Neural cell (in vitro differentiated cells): ENCODE measurements at regions not wholly inside any gene's neighbourhood (a gene's known extent, or its start where the extent isn't known, plus 50 kb on each side); places are given as distances from the start of the nearest gene placed in this dataset.

Source experiments
- H2AFZ ChIP-seq: fragments of 200-600, 300-800 bp; sonication (generic), shearing (Covaris generic); 2 replicates; pipeline ENCODE4 v1.6.0; 2014; ENCODE audit warnings: low read depth, mild to moderate bottlenecking, antibody characterized with exemption, low read length, moderate library complexity
- H3F3A ChIP-seq: fragments of 200-600 bp; shearing (Covaris generic); 2 replicates; pipeline ENCODE4 v1.6.1; 2016; ENCODE audit warnings: mild to moderate bottlenecking, moderate library complexity, mixed read lengths, antibody characterized with exemption, low read length; ENCODE audit not compliant: insufficient read depth, poor library complexity, severe bottlenecking
- H3K27ac ChIP-seq: fragments of 200-600, 300-800 bp; sonication (generic), shearing (Covaris generic); 2 replicates; pipeline ENCODE4 v1.5.1; 2014; ENCODE audit warnings: mild to moderate bottlenecking, low read length, moderate library complexity
- H3K27me3 ChIP-seq: fragments of 300-800, 200-600 bp; sonication (generic), shearing (Covaris generic); 2 replicates; pipeline ENCODE4 v1.6.0; 2014; ENCODE audit warnings: mild to moderate bottlenecking, low read depth, low read length, moderate library complexity; ENCODE audit not compliant: insufficient read depth
- H3K36me3 ChIP-seq: fragments of 300-800, 200-600 bp; sonication (generic), shearing (Covaris generic); 2 replicates; pipeline ENCODE4 v1.5.1; 2014; ENCODE audit warnings: mild to moderate bottlenecking, antibody characterized with exemption, low read length, moderate library complexity; ENCODE audit not compliant: insufficient read depth
- H3K4me2 ChIP-seq: fragments of 300-800, 200-600 bp; sonication (generic), shearing (Covaris generic); 2 replicates; pipeline ENCODE4 v1.6.0; 2014; ENCODE audit warnings: mild to moderate bottlenecking, low read length
- H3K4me3 ChIP-seq: fragments of 300-800, 200-600 bp; sonication (generic), shearing (Covaris generic); 2 replicates; pipeline ENCODE4 v1.5.1; 2014; ENCODE audit warnings: mild to moderate bottlenecking, low read length, moderate library complexity
- H3K79me2 ChIP-seq: fragments of 200-600 bp; shearing (Covaris generic); replicated peaks from 2 replicates; pipeline ENCODE4 v1.6.0; 2014; ENCODE audit warnings: mild to moderate bottlenecking, low read length, moderate library complexity; ENCODE audit not compliant: insufficient read depth
- H3K9ac ChIP-seq: fragments of 300-800, 200-600 bp; sonication (generic), shearing (Covaris generic); 2 replicates; pipeline ENCODE4 v1.6.1; 2016; ENCODE audit warnings: mild to moderate bottlenecking, low read length, mixed read lengths
- H3K9me2 ChIP-seq: fragments of 200-600 bp; shearing (Covaris generic); 2 replicates; pipeline ENCODE4 v1.6.1; 2016; ENCODE audit warnings: mild to moderate bottlenecking, low read length, mixed read lengths; ENCODE audit not compliant: insufficient read depth
- H3K9me3 ChIP-seq: fragments of 200-600, 300-800 bp; sonication (generic), shearing (Covaris generic); 2 replicates; pipeline ENCODE4 v1.6.1; 2016; ENCODE audit warnings: mild to moderate bottlenecking, mixed run types, low read length, moderate library complexity, mixed read lengths
- H4K20me1 ChIP-seq: fragments of 200-600 bp; shearing (Covaris generic); 2 replicates; pipeline ENCODE4 v1.6.1; 2016; ENCODE audit warnings: mild to moderate bottlenecking, mixed run types; ENCODE audit not compliant: insufficient read depth
- CTCF ChIP-seq: fragments of 450-650 bp; IDR thresholded peaks from 2 replicates; pipeline ENCODE4 v1.5.1; 2014; ENCODE audit warnings: antibody characterized with exemption, mild to moderate bottlenecking, moderate library complexity; ENCODE audit not compliant: poor library complexity, severe bottlenecking
- EP300 ChIP-seq: fragments of 450-650 bp; conservative IDR thresholded peaks from 2 replicates; pipeline ENCODE4 v1.6.1; 2014; ENCODE audit warnings: antibody characterized with exemption, mild to moderate bottlenecking, moderate library complexity; ENCODE audit not compliant: poor library complexity, severe bottlenecking
- EZH2 ChIP-seq: fragments of 200-600, 300-800 bp; shearing (Covaris generic), sonication (generic); IDR thresholded peaks from 2 replicates; pipeline ENCODE4 v1.6.1; 2014; ENCODE audit warnings: antibody characterized with exemption, low read length, borderline replicate concordance, mild to moderate bottlenecking; ENCODE audit not compliant: insufficient read depth, poor library complexity, severe bottlenecking
- MXI1 ChIP-seq: fragments of 450-650 bp; conservative IDR thresholded peaks from 2 replicates; pipeline ENCODE4 v1.6.1; 2014; ENCODE audit warnings: antibody characterized with exemption, mild to moderate bottlenecking; ENCODE audit not compliant: poor library complexity, severe bottlenecking
- POLR2AphosphoS5 ChIP-seq: IDR thresholded peaks from 2 replicates; pipeline ENCODE4 v1.6.1; 2012
- RAD21 ChIP-seq: fragments of 450-650 bp; conservative IDR thresholded peaks from 2 replicates; pipeline ENCODE4 v1.6.1; 2014; ENCODE audit warnings: antibody characterized with exemption, mild to moderate bottlenecking, moderate library complexity
- REST ChIP-seq: IDR thresholded peaks from 2 replicates; pipeline ENCODE4 v1.6.1; 2012; ENCODE audit warnings: borderline replicate concordance
- SMC3 ChIP-seq: fragments of 450-650 bp; conservative IDR thresholded peaks from 2 replicates; pipeline ENCODE4 v1.6.1; 2014; ENCODE audit warnings: antibody characterized with exemption, mild to moderate bottlenecking, moderate library complexity; ENCODE audit not compliant: poor library complexity
- TAF1 ChIP-seq: IDR thresholded peaks from 2 replicates; pipeline ENCODE4 v1.6.1; 2012; ENCODE audit warnings: low read depth

GRCh38 chr5:62168506-62169281 lies 137.3 kb upstream of the KIF2A start:
- H3K9me2 ChIP-seq = no peaks in the 10 kb centered on the region
- H3K9me3 ChIP-seq = no peaks in the 10 kb centered on the region
- H3K36me3 ChIP-seq = no peaks in the 10 kb centered on the region
- no peak overlapping the region for H3K9ac ChIP-seq
- no peaks in the 10 kb centered on the region for H3K79me2 ChIP-seq
- H3K27ac ChIP-seq = no peak overlapping the region
- no peak overlapping the region for H2AFZ ChIP-seq
- no peak for TF ChIP-seq POLR2AphosphoS5
- TF ChIP-seq SMC3 = no peak
- no peak for TF ChIP-seq MXI1
- TF ChIP-seq REST = no peak
- no peak for TF ChIP-seq RAD21
- no peak for TF ChIP-seq TAF1
- TF ChIP-seq CTCF = no peak
- no peak for TF ChIP-seq EP300
- no peaks in the 10 kb centered on the region for H3F3A ChIP-seq
- H3K4me3 ChIP-seq = peak overlapping the region; percentile 17
- no peaks in the 10 kb centered on the region for H4K20me1 ChIP-seq
- no peak overlapping the region for H3K4me2 ChIP-seq
- no peaks in the 10 kb centered on the region for H3K27me3 ChIP-seq

GRCh38 chr5:62178258-62178657 lies 127.7 kb upstream of the KIF2A start:
- Histone ChIP-seq H3K9me2 (no peaks in the 10 kb centered on the region), H3K4me2 (no peak overlapping the region), H3F3A (no peaks in the 10 kb centered on the region), H3K36me3 (no peaks in the 10 kb centered on the region), H3K27me3 (no peaks in the 10 kb centered on the region), H3K9ac (no peak overlapping the region), H3K79me2 (no peaks in the 10 kb centered on the region), H3K9me3 (no peaks in the 10 kb centered on the region), H3K27ac (no peak overlapping the region), H2AFZ (no peak overlapping the region), H4K20me1 (no peaks in the 10 kb centered on the region), H3K4me3 (no peak overlapping the region)
- no peak for TF ChIP-seq EZH2
- no peak for TF ChIP-seq CTCF
- TF ChIP-seq MXI1 = no peak
- TF ChIP-seq REST = no peak
- TF ChIP-seq RAD21 = no peak
